HEK293 (cell line): ENCODE measurements at regions not wholly inside any gene's neighbourhood (a gene's known extent, or its start where the extent isn't known, plus 50 kb on each side); places are given as distances from the start of the nearest gene placed in this dataset.

Experiments used
- CTCF ChIA-PET: fragments of 350-600 bp; formaldehyde crosslinking; extraction: SDS; loops from one replicate; lab custom pipeline; 2021; ENCODE audit warnings: antibody characterized with exemption; lab: Yijun Ruan, JAX
- POLR2A ChIA-PET: fragments of 300-600 bp; formaldehyde crosslinking; extraction: SDS; loops from one replicate; lab custom pipeline; 2020; ENCODE audit warnings: antibody characterized with exemption, inconsistent platforms; lab: Yijun Ruan, JAX
- H3K27ac ChIP-seq: fragments of 200-500 bp; sonication (Bioruptor generic); 2 replicates; pipeline ENCODE4 v1.5.1; 2014; ENCODE audit warnings: low read depth, low read length, control low read depth, inconsistent platforms; ENCODE audit errors: extremely low read depth
- H3K36me3 ChIP-seq, 2 experiments: fragments of 200-500 bp in 1 of 2; sonication (Bioruptor generic) in 1 of 2; 1 replicate in 1 of 2; 2 replicates in 1 of 2; pipeline ENCODE4 v1.5.1; 2014 to 2017; ENCODE audit warnings: inconsistent platforms in 2 of 2, low read length in 2 of 2; ENCODE audit not compliant: control insufficient read depth in 2 of 2, insufficient read depth in 1 of 2
- H3K4me1 ChIP-seq: fragments of 200-500 bp; sonication (Bioruptor generic); 2 replicates; pipeline ENCODE4 v1.5.1; 2014; ENCODE audit warnings: mild to moderate bottlenecking, low read length, inconsistent platforms; ENCODE audit not compliant: control insufficient read depth, insufficient read depth
- H3K4me3 ChIP-seq: 2 replicates; pipeline ENCODE4 v1.5.1; 2011; ENCODE audit warnings: low read depth, mild to moderate bottlenecking, control low read depth, low read length, moderate library complexity
- H3K9me3 ChIP-seq: fragments of 200-500 bp; sonication (Bioruptor generic); 2 replicates; pipeline ENCODE4 v1.5.1; 2014; ENCODE audit warnings: low read depth, low read length, inconsistent platforms; ENCODE audit not compliant: control insufficient read depth, insufficient read depth
- CTCF ChIP-seq: fragments of 450-650 bp; formaldehyde crosslinking; IDR thresholded peaks from 2 replicates; pipeline ENCODE4 v1.5.1; 2016; ENCODE audit warnings: missing biosample characterization, missing genetic modification characterization
- EGR2 ChIP-seq: fragments of 450-650 bp; formaldehyde crosslinking; IDR thresholded peaks from 2 replicates; pipeline ENCODE4 v1.5.1; 2016; ENCODE audit warnings: low read depth, missing biosample characterization, missing genetic modification characterization
- GLIS1 ChIP-seq: fragments of 450-650 bp; formaldehyde crosslinking; IDR thresholded peaks from 2 replicates; pipeline ENCODE4 v1.5.1; 2016; ENCODE audit warnings: missing biosample characterization, missing genetic modification characterization
- KLF1 ChIP-seq: fragments of 450-650 bp; formaldehyde crosslinking; IDR thresholded peaks from 2 replicates; pipeline ENCODE4 v1.5.1; 2016; ENCODE audit warnings: missing biosample characterization, missing genetic modification characterization
- KLF10 ChIP-seq: fragments of 450-650 bp; IDR thresholded peaks from 2 replicates; pipeline ENCODE4 v1.5.1; 2018; ENCODE audit warnings: missing biosample characterization, mild to moderate bottlenecking, missing genetic modification characterization
- SCRT1 ChIP-seq: fragments of 450-650 bp; formaldehyde crosslinking; IDR thresholded peaks from 2 replicates; pipeline ENCODE4 v1.5.1; 2016; ENCODE audit warnings: missing biosample characterization, missing genetic modification characterization, borderline replicate concordance
- SP7 ChIP-seq: fragments of 450-650 bp; formaldehyde crosslinking; IDR thresholded peaks from 2 replicates; pipeline ENCODE4 v1.5.1; 2016; ENCODE audit warnings: missing biosample characterization, missing genetic modification characterization
- ZFP41 ChIP-seq: fragments of 450-650 bp; formaldehyde crosslinking; IDR thresholded peaks from 2 replicates; pipeline ENCODE4 v1.5.1; 2016; ENCODE audit warnings: missing biosample characterization, missing genetic modification characterization, borderline replicate concordance
- ZNF10 ChIP-seq: fragments of 450-650 bp; formaldehyde crosslinking; IDR thresholded peaks from 2 replicates; pipeline ENCODE4 v1.5.1; 2017; ENCODE audit warnings: missing biosample characterization, missing genetic modification characterization
- ZNF112 ChIP-seq: fragments of 450-650 bp; formaldehyde crosslinking; IDR thresholded peaks from 2 replicates; pipeline ENCODE4 v1.5.0; 2017; ENCODE audit warnings: missing biosample characterization, missing genetic modification characterization
- ZNF16 ChIP-seq: fragments of 450-650 bp; formaldehyde crosslinking; IDR thresholded peaks from 2 replicates; pipeline ENCODE4 v1.5.1; 2016; ENCODE audit warnings: low read depth, missing biosample characterization, missing genetic modification characterization
- ZNF169 ChIP-seq: fragments of 450-650 bp; formaldehyde crosslinking; IDR thresholded peaks from 2 replicates; pipeline ENCODE4 v1.5.1; 2016; ENCODE audit warnings: missing biosample characterization, missing genetic modification characterization
- ZNF202 ChIP-seq: fragments of 450-650 bp; formaldehyde crosslinking; IDR thresholded peaks from 2 replicates; pipeline ENCODE4 v1.5.1; 2016; ENCODE audit warnings: missing biosample characterization, missing genetic modification characterization, borderline replicate concordance
- ZNF24 ChIP-seq: fragments of 450-650 bp; formaldehyde crosslinking; IDR thresholded peaks from 2 replicates; pipeline ENCODE4 v1.5.1; 2016; ENCODE audit warnings: missing biosample characterization, missing genetic modification characterization
- ZNF280C ChIP-seq: fragments of 450-650 bp; formaldehyde crosslinking; IDR thresholded peaks from 2 replicates; pipeline ENCODE4 v1.5.1; 2016; ENCODE audit warnings: missing biosample characterization, missing genetic modification characterization
- ZNF366 ChIP-seq: fragments of 450-650 bp; formaldehyde crosslinking; conservative IDR thresholded peaks from 2 replicates; pipeline ENCODE4 v1.5.1; 2016; ENCODE audit warnings: missing biosample characterization, missing genetic modification characterization
- ZNF560 ChIP-seq: fragments of 450-650 bp; formaldehyde crosslinking; IDR thresholded peaks from 2 replicates; pipeline ENCODE4 v1.5.1; 2017; ENCODE audit warnings: missing biosample characterization, missing genetic modification characterization, borderline replicate concordance
- ZNF585B ChIP-seq: fragments of 450-650 bp; formaldehyde crosslinking; IDR thresholded peaks from 2 replicates; pipeline ENCODE4 v1.5.1; 2016; ENCODE audit warnings: missing biosample characterization, missing genetic modification characterization
- ZNF596 ChIP-seq: fragments of 450-650 bp; IDR thresholded peaks from 2 replicates; pipeline ENCODE4 v1.5.0; 2018; ENCODE audit warnings: missing biosample characterization, mild to moderate bottlenecking, missing genetic modification characterization, moderate library complexity
- ZNF621 ChIP-seq: fragments of 450-650 bp; formaldehyde crosslinking; IDR thresholded peaks from 2 replicates; pipeline ENCODE4 v1.5.1; 2017; ENCODE audit warnings: missing biosample characterization, missing genetic modification characterization
- ZNF701 ChIP-seq: fragments of 450-650 bp; formaldehyde crosslinking; IDR thresholded peaks from 2 replicates; pipeline ENCODE4 v1.5.1; 2016; ENCODE audit warnings: missing biosample characterization, missing genetic modification characterization
- ZNF830 ChIP-seq: fragments of 450-650 bp; IDR thresholded peaks from 2 replicates; pipeline ENCODE4 v1.5.0; 2018; ENCODE audit warnings: missing biosample characterization, missing genetic modification characterization, low read depth, mild to moderate bottlenecking, moderate library complexity
- TF ChIP-seq, protein P1 (sequence below): fragments of 450-650 bp; formaldehyde crosslinking; IDR thresholded peaks from 2 replicates; pipeline ENCODE4 v1.5.1; 2016; ENCODE audit warnings: missing biosample characterization, missing genetic modification characterization
- TF ChIP-seq, protein P2 (sequence below): fragments of 450-650 bp; formaldehyde crosslinking; IDR thresholded peaks from 2 replicates; pipeline ENCODE4; 2016; ENCODE audit warnings: missing biosample characterization, missing genetic modification characterization
- TF ChIP-seq, protein P3 (sequence below): fragments of 450-650 bp; formaldehyde crosslinking; IDR thresholded peaks from 2 replicates; pipeline ENCODE4 v1.5.1; 2016; ENCODE audit warnings: missing biosample characterization, missing genetic modification characterization

DNA sequence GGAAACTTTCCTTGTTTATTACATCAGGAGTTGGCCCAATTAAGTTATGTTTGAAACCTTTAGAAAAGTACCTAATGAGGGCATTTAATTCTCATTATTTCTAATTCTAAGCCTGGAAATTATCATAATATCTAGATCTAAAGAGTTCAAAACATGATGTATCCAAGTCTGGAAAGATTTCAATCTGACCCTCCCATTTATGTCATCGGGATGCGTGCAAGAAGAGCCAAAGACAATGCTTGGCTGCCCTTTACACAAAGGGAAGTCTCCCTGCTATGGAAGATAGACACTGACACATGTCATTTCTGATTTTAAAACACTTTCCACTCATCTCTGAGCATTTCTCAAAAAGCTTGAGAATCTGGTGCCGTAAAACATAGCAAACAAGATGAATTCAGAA is 222.4 kb downstream of the ANTXR2 start:
- H3K27ac ChIP-seq = no peak overlapping the region
- POLR2A ChIA-PET = no interaction called here
- CTCF ChIA-PET = no interaction called here
- no peaks in the 10 kb centered on the region for H3K4me1 ChIP-seq
- TF ChIP-seq ZNF202 = no peak
- TF ChIP-seq ZNF280C = no peak
- no peak for TF ChIP-seq ZNF596
- TF ChIP-seq ZNF366 (tag by site-specific recombination) = no peak
- no peaks in the 10 kb centered on the region for H3K36me3 ChIP-seq
- no peaks in the 10 kb centered on the region for H3K9me3 ChIP-seq
- H3K4me3 ChIP-seq = no peak overlapping the region

DNA sequence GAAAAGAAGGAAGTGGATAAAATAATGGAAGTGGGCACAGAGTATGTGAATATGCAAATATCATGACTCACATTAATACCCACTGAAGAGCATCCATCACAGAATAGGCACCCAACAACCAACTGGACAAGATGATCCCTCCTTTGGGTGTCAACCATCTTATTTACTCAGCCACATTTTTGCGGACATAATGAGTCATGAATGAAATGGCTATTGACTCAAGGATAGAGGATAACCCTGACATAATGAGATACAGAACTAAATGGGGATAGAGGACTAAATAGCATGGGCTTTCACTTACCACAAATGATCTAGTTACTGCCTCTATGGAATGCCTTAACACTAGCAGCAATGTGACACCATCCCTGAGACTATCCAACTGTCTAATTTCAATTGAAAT is 224.7 kb downstream of the ANTXR2 start:
- no peaks in the 10 kb centered on the region for H3K36me3 ChIP-seq
- ChIA-PET POLR2A (no interaction called here), CTCF (no interaction called here)
- no peak overlapping the region for H3K4me3 ChIP-seq
- no peaks in the 10 kb centered on the region for H3K9me3 ChIP-seq
- TF ChIP-seq CTCF (tag by site-specific recombination) = no peak
- 0 out of 2 replicates have a peak, but pooled peaks have one; percentile 8 for TF ChIP-seq GLIS1 (tag by site-specific recombination)
- no peak for TF ChIP-seq ZNF16 (tag by site-specific recombination)
- no peak for TF ChIP-seq SCRT1
- TF ChIP-seq ZNF585B (tag by site-specific recombination) = 0 out of 2 replicates have a peak, but pooled peaks have one; percentile 13
- TF ChIP-seq, protein P1, sequence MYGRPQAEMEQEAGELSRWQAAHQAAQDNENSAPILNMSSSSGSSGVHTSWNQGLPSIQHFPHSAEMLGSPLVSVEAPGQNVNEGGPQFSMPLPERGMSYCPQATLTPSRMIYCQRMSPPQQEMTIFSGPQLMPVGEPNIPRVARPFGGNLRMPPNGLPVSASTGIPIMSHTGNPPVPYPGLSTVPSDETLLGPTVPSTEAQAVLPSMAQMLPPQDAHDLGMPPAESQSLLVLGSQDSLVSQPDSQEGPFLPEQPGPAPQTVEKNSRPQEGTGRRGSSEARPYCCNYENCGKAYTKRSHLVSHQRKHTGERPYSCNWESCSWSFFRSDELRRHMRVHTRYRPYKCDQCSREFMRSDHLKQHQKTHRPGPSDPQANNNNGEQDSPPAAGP = 0 out of 2 replicates have a peak, but pooled peaks have one; percentile 31
- TF ChIP-seq, protein P2, sequence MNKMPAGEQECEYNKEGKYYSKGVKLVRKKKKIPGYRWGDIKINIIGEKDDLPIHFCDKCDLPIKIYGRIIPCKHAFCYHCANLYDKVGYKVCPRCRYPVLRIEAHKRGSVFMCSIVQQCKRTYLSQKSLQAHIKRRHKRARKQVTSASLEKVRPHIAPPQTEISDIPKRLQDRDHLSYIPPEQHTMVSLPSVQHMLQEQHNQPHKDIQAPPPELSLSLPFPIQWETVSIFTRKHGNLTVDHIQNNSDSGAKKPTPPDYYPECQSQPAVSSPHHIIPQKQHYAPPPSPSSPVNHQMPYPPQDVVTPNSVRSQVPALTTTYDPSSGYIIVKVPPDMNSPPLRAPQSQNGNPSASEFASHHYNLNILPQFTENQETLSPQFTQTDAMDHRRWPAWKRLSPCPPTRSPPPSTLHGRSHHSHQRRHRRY (tag by site-specific recombination) = no peak
- TF ChIP-seq KLF1 (tag by site-specific recombination) = no peak
- no peak for TF ChIP-seq ZNF560 (tag by site-specific recombination)
- no peak for TF ChIP-seq ZNF701 (tag by site-specific recombination)
- no peak for TF ChIP-seq SP7 (tag by site-specific recombination)
- no peak for TF ChIP-seq EGR2 (tag by site-specific recombination)
- no peak overlapping the region for H3K27ac ChIP-seq
- no peaks in the 10 kb centered on the region for H3K4me1 ChIP-seq

- CTCF ChIA-PET = no interaction called here
- H3K27ac ChIP-seq = no peak overlapping the region
- H3K4me3 ChIP-seq = no peak overlapping the region
- no peaks in the 10 kb centered on the region for H3K36me3 ChIP-seq
- no peaks in the 10 kb centered on the region for H3K9me3 ChIP-seq
- POLR2A ChIA-PET = no interaction called here
- no peaks in the 10 kb centered on the region for H3K4me1 ChIP-seq
- no peak for TF ChIP-seq ZNF24 (tag by site-specific recombination)
- no peak for TF ChIP-seq ZNF112 (tag by site-specific recombination)
- no peak for TF ChIP-seq ZNF10
- no peak for TF ChIP-seq ZNF169 (tag by site-specific recombination)
- no peak for TF ChIP-seq ZNF621 (tag by site-specific recombination)
- TF ChIP-seq, protein P3, sequence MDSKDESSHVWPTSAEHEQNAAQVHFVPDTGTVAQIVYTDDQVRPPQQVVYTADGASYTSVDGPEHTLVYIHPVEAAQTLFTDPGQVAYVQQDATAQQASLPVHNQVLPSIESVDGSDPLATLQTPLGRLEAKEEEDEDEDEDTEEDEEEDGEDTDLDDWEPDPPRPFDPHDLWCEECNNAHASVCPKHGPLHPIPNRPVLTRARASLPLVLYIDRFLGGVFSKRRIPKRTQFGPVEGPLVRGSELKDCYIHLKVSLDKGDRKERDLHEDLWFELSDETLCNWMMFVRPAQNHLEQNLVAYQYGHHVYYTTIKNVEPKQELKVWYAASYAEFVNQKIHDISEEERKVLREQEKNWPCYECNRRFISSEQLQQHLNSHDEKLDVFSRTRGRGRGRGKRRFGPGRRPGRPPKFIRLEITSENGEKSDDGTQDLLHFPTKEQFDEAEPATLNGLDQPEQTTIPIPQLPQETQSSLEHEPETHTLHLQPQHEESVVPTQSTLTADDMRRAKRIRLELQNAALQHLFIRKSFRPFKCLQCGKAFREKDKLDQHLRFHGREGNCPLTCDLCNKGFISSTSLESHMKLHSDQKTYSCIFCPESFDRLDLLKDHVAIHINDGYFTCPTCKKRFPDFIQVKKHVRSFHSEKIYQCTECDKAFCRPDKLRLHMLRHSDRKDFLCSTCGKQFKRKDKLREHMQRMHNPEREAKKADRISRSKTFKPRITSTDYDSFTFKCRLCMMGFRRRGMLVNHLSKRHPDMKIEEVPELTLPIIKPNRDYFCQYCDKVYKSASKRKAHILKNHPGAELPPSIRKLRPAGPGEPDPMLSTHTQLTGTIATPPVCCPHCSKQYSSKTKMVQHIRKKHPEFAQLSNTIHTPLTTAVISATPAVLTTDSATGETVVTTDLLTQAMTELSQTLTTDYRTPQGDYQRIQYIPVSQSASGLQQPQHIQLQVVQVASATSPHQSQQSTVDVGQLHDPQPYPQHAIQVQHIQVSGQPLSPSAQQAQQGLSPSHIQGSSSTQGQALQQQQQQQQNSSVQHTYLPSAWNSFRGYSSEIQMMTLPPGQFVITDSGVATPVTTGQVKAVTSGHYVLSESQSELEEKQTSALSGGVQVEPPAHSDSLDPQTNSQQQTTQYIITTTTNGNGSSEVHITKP = no peak
- no peak for TF ChIP-seq ZNF830
- TF ChIP-seq ZFP41 (tag by site-specific recombination) = no peak
- TF ChIP-seq KLF10 (tag by site-specific recombination) = no peak
Observed at GRCh38 chr4:79847411-79847810, 225.6 kb downstream of the ANTXR2 start.
